Mucosa of descending colon (tissue), 3 donors: ENCODE measurements at regions not wholly inside any gene's neighbourhood (a gene's known extent, or its start where the extent isn't known, plus 50 kb on each side); places are given as distances from the start of the nearest gene placed in this dataset.

ENCODE experiments used
- ATAC-seq: fragments of 200-7000 bp; cut with Tn5 transposase; one replicate; pipeline ENCODE4 v1.9.1; 2020; ENCODE audit warnings: mild to moderate bottlenecking, moderate library complexity
- DNase-seq, 3 donors: peaks; one replicate each; pipeline ENCODE4 v3.0.0-alpha.2; 2020
- H3K36me3 ChIP-seq: fragments of 200-600 bp; one replicate; pipeline ENCODE4 v1.8.0; 2021; ENCODE audit warnings: low read depth, mild to moderate bottlenecking
- H3K4me1 ChIP-seq: fragments of 200-600 bp; one replicate; pipeline ENCODE4 v1.8.0; 2021; ENCODE audit warnings: low read depth, mild to moderate bottlenecking
- H3K4me3 ChIP-seq: fragments of 200-600 bp; one replicate; pipeline ENCODE4 v1.8.0; 2021; ENCODE audit warnings: mild to moderate bottlenecking
- H3K9me3 ChIP-seq: fragments of 200-600 bp; one replicate; pipeline ENCODE4 v1.8.0; 2021; ENCODE audit warnings: mild to moderate bottlenecking
- intact Hi-C, 2 donors: fragments of 100-400 bp; cut with DNase I in 1 of 2; cut with micrococcal nuclease in 1 of 2; formaldehyde crosslinking; loops; one replicate each; pipeline versions ENCODE4 v1.11.0 to v1.11.1; 2022; cut with DNase I, micrococcal nuclease
- TF ChIP-seq, protein P1 (sequence below): fragments of 200-600 bp; IDR thresholded peaks from one replicate; pipeline ENCODE4 v1.8.0; 2022; ENCODE audit warnings: antibody characterized with exemption, mild to moderate bottlenecking
- donor health status: DM: no; HTN: no; CAD: no; lungs with moderate emphysema.
- donor health status: DM: no; HTN: no; CAD: no.
- donor health status: DM: no; HTN: yes; CAD: no.

DNA sequence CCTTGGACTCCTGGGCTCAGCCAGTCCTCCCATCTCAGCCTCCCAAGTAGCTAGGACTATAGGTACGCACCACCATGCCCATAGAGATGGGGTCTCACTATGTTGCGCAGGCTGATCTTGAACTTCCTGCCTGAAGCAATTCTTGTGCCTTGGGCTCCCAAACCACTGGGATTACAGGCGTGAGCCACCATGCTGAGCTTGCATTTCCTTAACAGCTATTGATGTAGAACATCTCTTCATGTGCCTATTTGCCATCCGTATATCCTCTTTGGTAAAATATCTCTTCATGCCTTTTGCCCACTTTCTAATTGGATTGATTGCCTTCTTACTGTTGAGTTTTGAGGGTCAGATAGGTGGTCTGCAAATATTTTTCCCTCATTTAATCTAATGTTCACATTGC is 208.9 kb upstream of the TLE3 start:
- intact Hi-C loops = no loop called here
- Histone ChIP-seq H3K36me3 (no peaks in the 10 kb centered on the region), H3K4me1 (no peaks in the 10 kb centered on the region), H3K4me3 (no peak overlapping the region), H3K9me3 (peaks cover 5% of the 10 kb centered on the region)
- ATAC-seq (no peak), DNase-seq (no peak)
- TF ChIP-seq, protein P1, sequence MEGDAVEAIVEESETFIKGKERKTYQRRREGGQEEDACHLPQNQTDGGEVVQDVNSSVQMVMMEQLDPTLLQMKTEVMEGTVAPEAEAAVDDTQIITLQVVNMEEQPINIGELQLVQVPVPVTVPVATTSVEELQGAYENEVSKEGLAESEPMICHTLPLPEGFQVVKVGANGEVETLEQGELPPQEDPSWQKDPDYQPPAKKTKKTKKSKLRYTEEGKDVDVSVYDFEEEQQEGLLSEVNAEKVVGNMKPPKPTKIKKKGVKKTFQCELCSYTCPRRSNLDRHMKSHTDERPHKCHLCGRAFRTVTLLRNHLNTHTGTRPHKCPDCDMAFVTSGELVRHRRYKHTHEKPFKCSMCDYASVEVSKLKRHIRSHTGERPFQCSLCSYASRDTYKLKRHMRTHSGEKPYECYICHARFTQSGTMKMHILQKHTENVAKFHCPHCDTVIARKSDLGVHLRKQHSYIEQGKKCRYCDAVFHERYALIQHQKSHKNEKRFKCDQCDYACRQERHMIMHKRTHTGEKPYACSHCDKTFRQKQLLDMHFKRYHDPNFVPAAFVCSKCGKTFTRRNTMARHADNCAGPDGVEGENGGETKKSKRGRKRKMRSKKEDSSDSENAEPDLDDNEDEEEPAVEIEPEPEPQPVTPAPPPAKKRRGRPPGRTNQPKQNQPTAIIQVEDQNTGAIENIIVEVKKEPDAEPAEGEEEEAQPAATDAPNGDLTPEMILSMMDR = no peak

DNA sequence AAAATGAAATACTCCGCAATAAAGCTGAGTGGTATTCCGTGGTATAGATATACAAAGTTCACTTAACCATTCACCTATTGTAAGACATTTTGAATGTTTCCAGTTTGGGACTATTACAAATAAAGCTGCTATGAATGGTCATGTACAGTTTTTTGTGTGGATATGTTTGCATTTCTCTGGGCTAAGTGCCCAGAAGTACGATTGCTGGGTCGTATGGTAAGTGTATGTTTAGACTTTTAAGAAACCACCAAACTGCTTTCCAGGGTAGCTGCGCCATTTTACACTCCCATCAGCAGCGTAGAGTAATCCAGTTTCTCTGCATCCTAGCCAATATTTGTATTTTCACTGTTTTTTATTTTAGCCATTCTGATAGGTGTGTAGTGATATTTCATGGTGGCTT is 208.4 kb upstream of the TLE3 start:
- H3K4me3 ChIP-seq = no peak overlapping the region
- DNase-seq (no peak), ATAC-seq (no peak)
- H3K9me3 ChIP-seq = peaks cover 5% of the 10 kb centered on the region
- intact Hi-C loops = no loop called here
- no peaks in the 10 kb centered on the region for H3K36me3 ChIP-seq
- TF ChIP-seq, protein P1 = no peak
- peaks cover under 1% of the 10 kb centered on the region for H3K4me1 ChIP-seq

DNA sequence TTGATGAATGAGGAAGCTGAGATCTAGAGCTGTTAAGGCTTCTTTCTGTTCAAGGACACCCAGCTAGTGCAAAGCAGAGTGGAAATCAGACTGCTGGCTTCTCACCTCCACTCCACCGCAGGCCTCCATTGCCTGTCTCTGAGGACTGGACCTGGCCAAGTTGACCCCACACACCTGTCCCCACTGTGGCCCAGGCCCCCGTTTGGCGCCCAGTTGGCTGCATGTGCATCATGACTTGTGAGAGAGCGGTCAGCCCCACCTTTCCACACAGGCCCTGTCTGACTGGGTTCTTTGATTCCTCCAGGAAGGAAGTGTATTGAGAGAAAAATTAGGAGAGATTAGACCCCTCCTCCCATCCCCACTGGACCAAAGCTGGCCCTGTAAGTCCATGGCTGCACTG is 206.3 kb upstream of the TLE3 start:
- Histone ChIP-seq H3K9me3 (peaks cover 5% of the 10 kb centered on the region), H3K36me3 (no peaks in the 10 kb centered on the region), H3K4me1 (peaks cover 4% of the 10 kb centered on the region), H3K4me3 (no peak overlapping the region)
- TF ChIP-seq, protein P1 = no peak
- intact Hi-C loops = no loop called here
- DNase-seq (no peak), ATAC-seq (no peak)

DNA sequence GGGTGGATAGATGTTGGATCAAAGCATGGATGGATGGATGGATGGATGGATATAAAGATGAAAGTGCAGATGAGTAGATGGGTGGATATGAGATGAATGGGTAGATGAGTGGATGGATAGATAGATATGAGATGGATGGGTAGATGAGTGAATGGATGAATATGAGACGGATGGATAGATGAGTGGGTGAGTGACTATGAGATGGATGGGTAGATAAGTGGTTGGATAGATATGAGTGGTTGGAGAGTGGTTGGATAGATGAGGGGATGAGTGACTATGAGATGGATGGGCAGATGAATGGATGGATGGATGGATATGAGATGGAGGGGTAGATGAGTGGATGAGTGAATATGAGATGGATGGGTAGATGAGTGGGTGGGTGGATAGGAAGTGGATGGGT is 204.6 kb upstream of the TLE3 start:
- peaks cover 4% of the 10 kb centered on the region for H3K4me1 ChIP-seq
- no peaks in the 10 kb centered on the region for H3K36me3 ChIP-seq
- H3K9me3 ChIP-seq = peaks cover 5% of the 10 kb centered on the region
- H3K4me3 ChIP-seq = no peak overlapping the region
- TF ChIP-seq, protein P1 = no peak
- no peak for ATAC-seq
- DNase-seq = no peak
- intact Hi-C loops = no loop called here

DNA sequence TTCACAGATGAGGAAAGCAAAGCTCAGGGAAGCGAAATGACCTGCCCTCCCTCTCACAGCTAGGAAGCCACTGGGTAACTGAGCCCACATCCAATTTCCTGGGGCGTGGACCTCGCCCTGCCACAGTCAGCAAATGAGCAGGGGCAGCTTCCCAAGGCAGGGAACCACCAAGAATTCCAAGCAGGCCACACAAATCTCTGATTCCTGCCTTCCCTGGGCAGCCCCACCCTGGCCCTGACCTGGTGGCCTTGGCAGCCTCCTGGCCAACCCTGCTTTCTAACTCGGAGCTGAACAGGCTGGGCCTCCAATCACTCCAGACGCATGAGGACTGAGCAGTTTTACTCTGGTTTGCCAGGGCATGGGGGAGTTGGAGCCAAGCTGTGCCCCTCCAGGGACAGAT is 203.7 kb upstream of the TLE3 start:
- ATAC-seq = no peak
- no peak overlapping the region for H3K4me3 ChIP-seq
- TF ChIP-seq, protein P1 = no peak
- no peaks in the 10 kb centered on the region for H3K36me3 ChIP-seq
- peaks cover 4% of the 10 kb centered on the region for H3K4me1 ChIP-seq
- no peak for DNase-seq
- peaks cover 5% of the 10 kb centered on the region for H3K9me3 ChIP-seq
- intact Hi-C loops = no loop called here
